Osteoblast (primary cell): ENCODE measurements at regions not wholly inside any gene's neighbourhood (a gene's known extent, or its start where the extent isn't known, plus 50 kb on each side); places are given as distances from the start of the nearest gene placed in this dataset.

Experiments
- DNase-seq: peaks from one replicate; pipeline ENCODE4 v3.0.0; 2011; ENCODE audit warnings: low spot score, mixed read lengths; ENCODE audit not compliant: insufficient read length; ENCODE audit errors: missing footprints
- H2AFZ ChIP-seq: 2 replicates; pipeline ENCODE4 v1.6.0; 2011; ENCODE audit warnings: mild to moderate bottlenecking, low read length
- H3K27ac ChIP-seq: 2 replicates; pipeline ENCODE4 v1.5.1; 2011; ENCODE audit warnings: mild to moderate bottlenecking, low read depth, low read length, moderate library complexity
- H3K27me3 ChIP-seq: 2 replicates; pipeline ENCODE4 v1.6.0; 2012; ENCODE audit warnings: mild to moderate bottlenecking, control low read depth, inconsistent platforms, low read length, moderate library complexity; ENCODE audit not compliant: insufficient read depth
- H3K36me3 ChIP-seq: 2 replicates; pipeline ENCODE4 v1.5.1; 2011; ENCODE audit warnings: mild to moderate bottlenecking, low read length, control low read depth, moderate library complexity; ENCODE audit not compliant: insufficient read depth
- H3K4me1 ChIP-seq: 2 replicates; pipeline ENCODE4 v1.5.1; 2011; ENCODE audit warnings: mild to moderate bottlenecking, low read length, control low read depth, moderate library complexity; ENCODE audit not compliant: insufficient read depth
- H3K4me2 ChIP-seq: 2 replicates; pipeline ENCODE4 v1.6.0; 2011; ENCODE audit warnings: mild to moderate bottlenecking, low read length; ENCODE audit not compliant: insufficient read depth
- H3K4me3 ChIP-seq: fragments of 200-600 bp; sonication (generic); 3 replicates; pipeline ENCODE4 v1.5.1; 2012; ENCODE audit warnings: mild to moderate bottlenecking, low read length, inconsistent platforms; ENCODE audit not compliant: insufficient read depth
- H3K79me2 ChIP-seq: 2 replicates; pipeline ENCODE4 v1.6.0; 2012; ENCODE audit warnings: mild to moderate bottlenecking, low read length, control low read depth, inconsistent platforms; ENCODE audit not compliant: insufficient read depth
- H3K9me3 ChIP-seq: 2 replicates; pipeline ENCODE4 v1.5.1; 2011; ENCODE audit warnings: low read depth, low read length, control low read depth
- H4K20me1 ChIP-seq: 2 replicates; pipeline ENCODE4 v1.6.0; 2012; ENCODE audit warnings: mild to moderate bottlenecking, low read length, control low read depth; ENCODE audit not compliant: insufficient read depth
- TF ChIP-seq, protein P1 (sequence below): IDR thresholded peaks from 2 replicates; pipeline ENCODE4 v1.5.1; 2011; ENCODE audit warnings: mild to moderate bottlenecking, low read depth, low read length, moderate library complexity; ENCODE audit errors: extremely low read depth

DNA sequence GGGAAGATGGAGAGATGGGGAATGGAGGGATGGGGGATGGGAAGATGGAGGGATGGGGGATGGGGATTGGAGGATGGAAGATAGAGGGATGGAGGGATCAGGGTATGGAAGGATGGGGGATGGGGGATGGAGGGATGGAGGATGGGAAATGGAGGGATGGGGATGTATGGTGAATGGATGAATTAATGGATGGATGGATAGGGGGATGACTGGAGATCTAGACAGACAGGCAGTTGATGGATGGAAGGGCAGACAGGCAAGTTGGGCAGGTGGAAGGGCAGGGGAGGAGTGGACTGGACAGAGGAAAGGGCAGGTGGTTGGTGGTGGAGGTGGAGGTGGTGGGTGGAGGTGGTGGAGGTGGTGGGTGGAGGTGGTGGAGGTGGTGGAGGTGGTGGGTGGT is 167.2 kb downstream of the C9orf50 start:
- H3K27ac ChIP-seq = no peak overlapping the region
- no peak for DNase-seq
- H3K9me3 ChIP-seq = no peaks in the 10 kb centered on the region
- H3K79me2 ChIP-seq = no peaks in the 10 kb centered on the region
- H3K4me3 ChIP-seq = no peak overlapping the region
- H2AFZ ChIP-seq = no peak overlapping the region
- no peaks in the 10 kb centered on the region for H3K36me3 ChIP-seq
- peaks cover 9% of the 10 kb centered on the region for H3K4me1 ChIP-seq
- TF ChIP-seq, protein P1, sequence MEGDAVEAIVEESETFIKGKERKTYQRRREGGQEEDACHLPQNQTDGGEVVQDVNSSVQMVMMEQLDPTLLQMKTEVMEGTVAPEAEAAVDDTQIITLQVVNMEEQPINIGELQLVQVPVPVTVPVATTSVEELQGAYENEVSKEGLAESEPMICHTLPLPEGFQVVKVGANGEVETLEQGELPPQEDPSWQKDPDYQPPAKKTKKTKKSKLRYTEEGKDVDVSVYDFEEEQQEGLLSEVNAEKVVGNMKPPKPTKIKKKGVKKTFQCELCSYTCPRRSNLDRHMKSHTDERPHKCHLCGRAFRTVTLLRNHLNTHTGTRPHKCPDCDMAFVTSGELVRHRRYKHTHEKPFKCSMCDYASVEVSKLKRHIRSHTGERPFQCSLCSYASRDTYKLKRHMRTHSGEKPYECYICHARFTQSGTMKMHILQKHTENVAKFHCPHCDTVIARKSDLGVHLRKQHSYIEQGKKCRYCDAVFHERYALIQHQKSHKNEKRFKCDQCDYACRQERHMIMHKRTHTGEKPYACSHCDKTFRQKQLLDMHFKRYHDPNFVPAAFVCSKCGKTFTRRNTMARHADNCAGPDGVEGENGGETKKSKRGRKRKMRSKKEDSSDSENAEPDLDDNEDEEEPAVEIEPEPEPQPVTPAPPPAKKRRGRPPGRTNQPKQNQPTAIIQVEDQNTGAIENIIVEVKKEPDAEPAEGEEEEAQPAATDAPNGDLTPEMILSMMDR = no peak
- no peaks in the 10 kb centered on the region for H3K27me3 ChIP-seq
- H3K4me2 ChIP-seq = no peak overlapping the region
- no peaks in the 10 kb centered on the region for H4K20me1 ChIP-seq

DNA sequence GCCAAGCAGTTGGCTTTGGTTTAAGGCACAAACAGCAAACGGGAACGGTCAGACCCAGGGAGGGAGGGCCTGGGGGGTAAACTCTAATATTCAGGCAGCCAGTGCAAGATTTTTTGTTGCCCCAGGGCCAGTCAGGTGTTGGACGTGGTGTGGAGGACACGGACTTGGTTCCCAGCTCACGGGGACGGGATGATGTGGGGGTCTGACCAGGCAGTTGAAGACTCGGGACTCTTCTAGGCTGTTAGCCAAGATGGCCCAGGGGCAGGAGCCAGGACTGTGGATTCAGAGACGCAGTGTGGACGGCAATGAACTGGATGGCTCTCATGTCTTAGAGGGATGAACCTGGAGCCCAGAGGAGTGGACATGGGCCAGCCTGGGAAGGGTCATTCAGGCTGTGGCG is 169.2 kb downstream of the C9orf50 start:
- Histone ChIP-seq H3K4me3 (no peak overlapping the region), H3K27me3 (no peaks in the 10 kb centered on the region), H3K9me3 (no peaks in the 10 kb centered on the region), H3K36me3 (no peaks in the 10 kb centered on the region), H3K79me2 (no peaks in the 10 kb centered on the region), H3K4me1 (no peaks in the 10 kb centered on the region), H4K20me1 (no peaks in the 10 kb centered on the region), H2AFZ (peak overlapping the region; percentile 62), H3K27ac (no peak overlapping the region), H3K4me2 (no peak overlapping the region)
- DNase-seq = peak; percentile 53
- TF ChIP-seq, protein P1 = no peak

DNA sequence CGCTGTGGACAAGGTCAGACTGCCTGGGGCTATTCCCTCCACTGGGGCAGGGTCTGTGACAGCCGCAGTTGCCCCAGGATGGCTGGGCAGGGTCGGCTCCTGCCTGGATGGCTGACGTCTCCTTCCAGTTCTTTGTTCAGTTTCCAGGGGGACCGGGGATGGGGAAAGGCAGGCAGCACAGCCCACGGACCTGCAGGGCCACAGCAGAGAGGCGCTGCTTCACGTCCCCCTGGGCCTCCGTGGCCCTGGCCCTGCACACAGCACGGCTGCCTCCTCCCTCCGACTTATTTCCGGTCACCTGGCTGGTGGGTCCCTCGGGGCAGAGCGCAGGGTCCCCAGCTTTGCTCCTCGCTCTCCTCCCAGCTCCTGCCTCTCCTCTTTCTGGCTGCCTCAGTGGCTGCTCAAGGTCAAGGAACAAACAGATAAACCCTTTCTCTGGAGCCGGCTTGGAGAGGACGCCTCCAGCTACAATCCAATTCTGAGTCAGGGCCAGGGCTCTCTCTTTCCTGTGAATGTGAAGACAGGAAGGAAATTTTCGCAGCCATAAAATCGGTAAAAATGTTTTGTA is 169.7 kb downstream of the C9orf50 start:
- H2AFZ ChIP-seq = peak overlapping the region; percentile 62
- no peaks in the 10 kb centered on the region for H4K20me1 ChIP-seq
- H3K27me3 ChIP-seq = no peaks in the 10 kb centered on the region
- H3K36me3 ChIP-seq = no peaks in the 10 kb centered on the region
- TF ChIP-seq, protein P1 = no peak
- no peaks in the 10 kb centered on the region for H3K9me3 ChIP-seq
- no peaks in the 10 kb centered on the region for H3K4me1 ChIP-seq
- no peaks in the 10 kb centered on the region for H3K79me2 ChIP-seq
- H3K4me3 ChIP-seq = no peak overlapping the region
- DNase-seq = peak; percentile 74
- no peak overlapping the region for H3K4me2 ChIP-seq
- no peak overlapping the region for H3K27ac ChIP-seq

DNA sequence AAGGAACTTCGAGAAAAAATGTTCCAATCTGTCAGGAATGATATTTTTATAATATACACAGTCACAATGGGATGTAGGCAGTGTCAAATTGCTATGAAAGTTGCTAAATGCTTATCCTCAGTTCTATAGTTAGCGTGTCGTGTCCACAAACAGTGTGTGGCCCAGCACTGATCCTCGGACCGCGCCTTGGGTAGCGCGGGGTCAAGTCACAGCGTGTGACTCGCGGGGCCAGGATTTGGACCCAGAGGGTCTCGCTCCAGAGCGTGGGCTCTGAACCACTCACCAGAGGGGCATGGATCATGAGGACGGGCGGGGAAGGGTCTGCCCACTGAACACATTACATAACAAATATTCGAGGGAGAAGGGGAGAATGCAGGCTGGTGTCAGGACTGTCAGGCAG is 171.8 kb downstream of the C9orf50 start:
- TF ChIP-seq, protein P1 = no peak
- H3K4me2 ChIP-seq = no peak overlapping the region
- H4K20me1 ChIP-seq = no peaks in the 10 kb centered on the region
- H3K79me2 ChIP-seq = no peaks in the 10 kb centered on the region
- H3K27ac ChIP-seq = no peak overlapping the region
- H3K4me1 ChIP-seq = no peaks in the 10 kb centered on the region
- H2AFZ ChIP-seq = no peak overlapping the region
- H3K36me3 ChIP-seq = no peaks in the 10 kb centered on the region
- H3K9me3 ChIP-seq = no peaks in the 10 kb centered on the region
- no peak overlapping the region for H3K4me3 ChIP-seq
- peak; percentile 74 for DNase-seq
- H3K27me3 ChIP-seq = no peaks in the 10 kb centered on the region
